IMR-90 (cell line): ENCODE measurements at regions not wholly inside any gene's neighbourhood (a gene's known extent, or its start where the extent isn't known, plus 50 kb on each side); places are given as distances from the start of the nearest gene placed in this dataset.

Experiments
- ATAC-seq: fragments of 200-7000 bp; cut with Tn5 transposase; 2 replicates; pipeline ENCODE4 v1.9.1; 2020; ENCODE audit warnings: low read depth, mild to moderate bottlenecking, moderate library complexity
- BruUV-seq: library from RNA; stranded (reverse); fragments of 400-500 nt; replicated peaks from 2 replicates; lab custom pipeline; 2021; lab: Mats Ljungman, UMichigan
- CTCF ChIA-PET: fragments of 300-600 bp; formaldehyde crosslinking; extraction: SDS; loops from one replicate; lab custom pipeline; 2021; ENCODE audit warnings: antibody characterized with exemption; lab: Yijun Ruan, JAX
- POLR2A ChIA-PET: fragments of 300-600 bp; sonication (Branson Sonifier 250); formaldehyde crosslinking; loops from one replicate; lab custom pipeline; 2022; ENCODE audit warnings: antibody characterized with exemption; ENCODE audit not compliant: unreplicated experiment; lab: Charles Lee
- DNase-seq: peaks from one replicate; pipeline ENCODE4 v3.0.0; 2013
- H2AFZ ChIP-seq: replicated peaks from 2 replicates; pipeline ENCODE3; 2013; ENCODE audit warnings: low read length, mild to moderate bottlenecking; ENCODE audit not compliant: poor library complexity
- H2AK5ac ChIP-seq: 2 replicates; pipeline ENCODE4 v1.6.1; 2013; ENCODE audit warnings: low read depth, low read length, inconsistent platforms
- H2AK9ac ChIP-seq: replicated peaks from 2 replicates; pipeline ENCODE3; 2013; ENCODE audit warnings: mild to moderate bottlenecking, low read depth, low read length, moderate library complexity; ENCODE audit not compliant: poor library complexity
- H2BK120ac ChIP-seq: 2 replicates; pipeline ENCODE4 v1.6.1; 2013; ENCODE audit warnings: low read depth, low read length, inconsistent platforms
- H2BK15ac ChIP-seq: 3 replicates; pipeline ENCODE4 v1.6.1; 2013; ENCODE audit warnings: low read depth, low read length, inconsistent platforms
- H2BK20ac ChIP-seq: 2 replicates; pipeline ENCODE4 v1.6.1; 2013; ENCODE audit warnings: low read depth, mild to moderate bottlenecking, inconsistent platforms, low read length, moderate library complexity
- H2BK5ac ChIP-seq: 2 replicates; pipeline ENCODE4 v1.6.1; 2013; ENCODE audit warnings: mild to moderate bottlenecking, low read depth, low read length, inconsistent platforms; ENCODE audit not compliant: poor library complexity, severe bottlenecking
- H3K14ac ChIP-seq: replicated peaks from 2 replicates; pipeline ENCODE4 v1.6.1; 2013; ENCODE audit warnings: low read depth, low read length, inconsistent platforms
- H3K18ac ChIP-seq: 2 replicates; pipeline ENCODE4 v1.6.1; 2013; ENCODE audit warnings: low read depth, low read length, control low read depth
- H3K23ac ChIP-seq: 2 replicates; pipeline ENCODE4 v1.6.1; 2013; ENCODE audit warnings: low read depth, low read length, inconsistent platforms
- H3K27ac ChIP-seq: 2 replicates; pipeline ENCODE4 v1.5.1; 2013; ENCODE audit warnings: mild to moderate bottlenecking, control low read depth, low read length; ENCODE audit not compliant: insufficient read depth
- H3K27me3 ChIP-seq: 2 replicates; pipeline ENCODE4 v1.6.1; 2013; ENCODE audit warnings: low read length; ENCODE audit not compliant: control insufficient read depth, insufficient read depth
- H3K36me3 ChIP-seq: 2 replicates; pipeline ENCODE4 v1.6.1; 2013; ENCODE audit warnings: low read length, mixed read lengths; ENCODE audit not compliant: control insufficient read depth, insufficient read depth
- H3K4ac ChIP-seq: 2 replicates; pipeline ENCODE4 v1.6.1; 2013; ENCODE audit warnings: low read depth, low read length, inconsistent platforms
- H3K4me1 ChIP-seq: 2 replicates; pipeline ENCODE4 v1.6.1; 2013; ENCODE audit warnings: low read length, mixed read lengths; ENCODE audit not compliant: control insufficient read depth, insufficient read depth
- H3K4me2 ChIP-seq: 2 replicates; pipeline ENCODE4 v1.6.1; 2013; ENCODE audit warnings: low read depth, mild to moderate bottlenecking, control low read depth, low read length, moderate library complexity
- H3K4me3 ChIP-seq: 2 replicates; pipeline ENCODE4 v1.5.1; 2013; ENCODE audit warnings: low read depth, mild to moderate bottlenecking, control low read depth, low read length, moderate library complexity; ENCODE audit not compliant: insufficient read depth
- H3K56ac ChIP-seq: 2 replicates; pipeline ENCODE4 v1.6.1; 2013; ENCODE audit warnings: low read length, inconsistent platforms; ENCODE audit not compliant: insufficient read depth; ENCODE audit errors: extremely low read depth
- H3K79me1 ChIP-seq, 2 experiments: 2 replicates each; pipeline ENCODE4 v1.6.1; 2013; ENCODE audit warnings: low read length in 2 of 2, inconsistent platforms in 1 of 2, low read depth in 1 of 2
- H3K9ac ChIP-seq: 2 replicates; pipeline ENCODE4 v1.6.1; 2013; ENCODE audit warnings: low read depth, low read length, control low read depth
- H3K9me1 ChIP-seq: 2 replicates; pipeline ENCODE4 v1.6.1; 2013; ENCODE audit warnings: low read length, inconsistent platforms; ENCODE audit not compliant: insufficient read depth
- H3K9me3 ChIP-seq: 2 replicates; pipeline ENCODE4 v1.6.1; 2013; ENCODE audit warnings: low read length; ENCODE audit not compliant: control insufficient read depth, insufficient read depth
- H4K20me1 ChIP-seq: 2 replicates; pipeline ENCODE4 v1.6.1; 2013; ENCODE audit warnings: low read length, inconsistent platforms; ENCODE audit not compliant: insufficient read depth
- H4K5ac ChIP-seq: 2 replicates; pipeline ENCODE4 v1.6.1; 2013; ENCODE audit warnings: mild to moderate bottlenecking, low read depth, low read length, control low read depth
- H4K8ac ChIP-seq, 2 experiments: 2 replicates each; pipeline ENCODE4 v1.6.1; 2013; ENCODE audit warnings: low read depth in 2 of 2, low read length in 2 of 2, control low read depth in 1 of 2, inconsistent platforms in 1 of 2
- H4K91ac ChIP-seq: 2 replicates; pipeline ENCODE4 v1.6.1; 2013; ENCODE audit warnings: low read depth, low read length, inconsistent platforms; ENCODE audit not compliant: insufficient read depth
- BHLHE40 ChIP-seq: fragments of 150-350 bp; IDR thresholded peaks from 2 replicates; pipeline ENCODE4 v1.6.1; 2016; ENCODE audit warnings: mild to moderate bottlenecking, low read depth, low read length
- CEBPB ChIP-seq: IDR thresholded peaks from 2 replicates; pipeline ENCODE4 v1.6.1; 2012; ENCODE audit warnings: low read depth, low read length, improper control_type of control experiment
- CHD1 ChIP-seq: IDR thresholded peaks from 2 replicates; pipeline ENCODE4 v1.6.1; 2012; ENCODE audit warnings: low read depth, low read length, improper control_type of control experiment
- CTCF ChIP-seq: conservative IDR thresholded peaks from 2 replicates; pipeline ENCODE4 v1.5.1; 2012; ENCODE audit warnings: mild to moderate bottlenecking, low read depth, low read length, improper control_type of control experiment
- ELK1 ChIP-seq: fragments of 150-350 bp; IDR thresholded peaks from 2 replicates; pipeline ENCODE4 v1.6.1; 2016; ENCODE audit warnings: low read depth, mild to moderate bottlenecking, low read length, moderate library complexity, borderline replicate concordance
- FOS ChIP-seq: fragments of 150-350 bp; IDR thresholded peaks from 2 replicates; pipeline ENCODE4 v1.6.1; 2016; ENCODE audit warnings: low read depth, low read length
- MAFK ChIP-seq: IDR thresholded peaks from 2 replicates; pipeline ENCODE4 v1.6.1; 2012; ENCODE audit warnings: low read depth, low read length, improper control_type of control experiment
- MAZ ChIP-seq: IDR thresholded peaks from 2 replicates; pipeline ENCODE4 v1.6.1; 2012; ENCODE audit warnings: low read depth, mild to moderate bottlenecking, low read length, improper control_type of control experiment, moderate library complexity, borderline replicate concordance
- MXI1 ChIP-seq: IDR thresholded peaks from 2 replicates; pipeline ENCODE4 v1.6.1; 2012; ENCODE audit warnings: low read depth, mild to moderate bottlenecking, low read length, moderate library complexity, borderline replicate concordance
- NFE2L2 ChIP-seq: fragments of 150-350 bp; IDR thresholded peaks from 2 replicates; pipeline ENCODE4 v1.6.1; 2016; ENCODE audit warnings: low read depth, mild to moderate bottlenecking, low read length
- POLR2A ChIP-seq: IDR thresholded peaks from 2 replicates; pipeline ENCODE4 v1.6.1; 2012; ENCODE audit warnings: mild to moderate bottlenecking, low read depth, low read length
- RAD21 ChIP-seq: IDR thresholded peaks from 2 replicates; pipeline ENCODE4 v1.6.1; 2012; ENCODE audit warnings: low read length, improper control_type of control experiment
- RCOR1 ChIP-seq: IDR thresholded peaks from 2 replicates; pipeline ENCODE4 v1.6.1; 2012; ENCODE audit warnings: mild to moderate bottlenecking, low read length, improper control_type of control experiment; ENCODE audit not compliant: insufficient replicate concordance
- RFX5 ChIP-seq: IDR thresholded peaks from 2 replicates; pipeline ENCODE4 v1.8.0; 2012; ENCODE audit warnings: low read depth, mild to moderate bottlenecking, low read length, moderate library complexity
- SMC3 ChIP-seq: fragments of 150-350 bp; IDR thresholded peaks from 2 replicates; pipeline ENCODE4 v1.6.1; 2016; ENCODE audit warnings: low read depth, mild to moderate bottlenecking, antibody characterized with exemption, low read length, moderate library complexity
- USF2 ChIP-seq: fragments of 150-350 bp; IDR thresholded peaks from 2 replicates; pipeline ENCODE4 v1.6.1; 2017; ENCODE audit warnings: mild to moderate bottlenecking, antibody characterized with exemption, low read length, low read depth
- WGBS, 2 experiments: methylation state at CpG; one replicate each; pipeline versions ENCODE4 v1.1.5 to v1.1.7; 2013; ENCODE audit warnings: missing lambda C conversion rate in 2 of 2; ENCODE audit not compliant: insufficient read length in 1 of 2; ENCODE audit errors: extremely low coverage in 2 of 2; 5-methylcytosine and 5-hydroxymethylcytosine counted together
- dilution Hi-C: fragments of 300-500 bp; cut with HindIII; formaldehyde crosslinking; loops from one replicate; pipeline ENCODE4 v1.14.3; 2018; ENCODE audit warnings: low sequenced_read_pairs; ENCODE audit not compliant: unreplicated experiment
- in situ Hi-C: fragments of 300-500 bp; cut with MboI; formaldehyde crosslinking; loops from 3 replicates; pipeline ENCODE4 v1.14.3; 2019; ENCODE audit warnings: low sequenced_read_pairs, inconsistent platforms, mixed read lengths
- intact Hi-C: fragments of 100-400 bp; cut with micrococcal nuclease; formaldehyde crosslinking; loops from 2 replicates; pipeline ENCODE4 v1.10.0; 2022

GRCh38 chr10:44184633-44185314 lies 200.1 kb downstream of the CXCL12 start:
- Histone ChIP-seq H3K27ac (no peak overlapping the region), H2AK9ac (no peak overlapping the region), H2BK15ac (no peak overlapping the region), H3K9me3 (no peaks in the 10 kb centered on the region), H2BK120ac (no peak overlapping the region; the same call in 1 of the 2 replicates), H4K91ac (no peak overlapping the region), H3K4me1 (peaks cover 8% of the 10 kb centered on the region), H3K4me3 (no peak overlapping the region), H3K14ac (no peak overlapping the region), H3K56ac (no peak overlapping the region), H2AFZ (no peak overlapping the region), H4K5ac (no peak overlapping the region; the same call in 1 of the 2 replicates), H3K18ac (no peak overlapping the region; the same call in 1 of the 2 replicates), H3K36me3 (no peaks in the 10 kb centered on the region), H3K9ac (no peak overlapping the region), H4K8ac (no peak overlapping the region), H3K9me1 (peaks cover 12% of the 10 kb centered on the region), H3K4me2 (no peak overlapping the region), H2AK5ac (no peak overlapping the region; the same call in 1 of the 2 replicates), H3K4ac (no peak overlapping the region), H3K23ac (no peak overlapping the region), H3K79me1 (no peaks in the 10 kb centered on the region), H2BK5ac (no peak overlapping the region), H4K20me1 (no peaks in the 10 kb centered on the region), H3K27me3 (no peaks in the 10 kb centered on the region; the same call in 1 of the 2 replicates), H2BK20ac (no peak overlapping the region)
- in situ Hi-C loops: no loop called here
- no peak for TF ChIP-seq ELK1
- TF ChIP-seq FOS: no peak
- no peak for TF ChIP-seq MXI1
- no peak for TF ChIP-seq BHLHE40
- TF ChIP-seq NFE2L2: no peak
- TF ChIP-seq MAFK: no peak
- no peak for TF ChIP-seq MAZ
- TF ChIP-seq USF2: no peak
- TF ChIP-seq CTCF: no peak
- TF ChIP-seq CEBPB: no peak
- no peak for TF ChIP-seq RCOR1
- TF ChIP-seq SMC3: no peak
- no peak for TF ChIP-seq POLR2A
- no peak for TF ChIP-seq RFX5
- no peak for TF ChIP-seq CHD1
- no peak for TF ChIP-seq RAD21
- dilution Hi-C loops: no loop called here
- 80% methylated on average over 2 of the region's 7 CpGs; no CpG with 5 or more reads in 1 of the 2 experiments for WGBS, 2 experiments
- ChIA-PET CTCF (no interaction called here), POLR2A (no interaction called here)
- intact Hi-C loops: loop anchor here (5.0 to 10.0 kb wide), 4 partner anchors 123 to 490 kb away; partner anchors contain the start of gene CXCL12
- no peak for ATAC-seq
- no TSS peak for BruUV-seq
- no peak for DNase-seq
